ENCODE measurements at regions not wholly inside any gene's neighbourhood (a gene's known extent, or its start where the extent isn't known, plus 50 kb on each side); places are given as distances from the start of the nearest gene placed in this dataset.

DNA sequence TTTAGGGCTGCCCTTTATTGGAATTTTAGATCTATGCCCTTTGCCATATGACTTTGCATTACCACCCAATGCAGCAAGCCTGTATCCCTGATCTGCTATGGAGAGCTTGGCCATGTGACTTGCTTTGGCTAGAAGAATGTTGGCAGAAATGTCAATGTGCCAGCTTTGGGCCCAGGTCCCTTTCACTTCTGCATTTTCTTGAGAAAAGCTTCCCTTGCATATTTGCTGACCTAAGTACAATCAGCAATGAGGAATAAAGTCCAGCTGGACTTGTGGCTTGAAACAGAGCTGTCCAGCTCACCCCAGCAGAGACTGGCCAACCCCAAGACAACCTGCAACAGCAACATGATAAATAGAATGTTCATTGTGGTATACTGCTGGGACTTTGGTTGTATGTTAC, 135.9 kb downstream of the PAH start:
- Histone ChIP-seq H3K4me3 (no peak overlapping the region), H3K27ac (no peak overlapping the region), H3K27me3 (replicated peaks) (no peaks in the 10 kb centered on the region), H3K9me3 (replicated peaks) (no peaks in the 10 kb centered on the region), H3K4me1 (replicated peaks) (no peaks in the 10 kb centered on the region), H3K36me3 (no peaks in the 10 kb centered on the region)
- no peak for DNase-seq (ENCODE audit: low read depth in 1 of 2, low spot score in 2 of 2)

DNA sequence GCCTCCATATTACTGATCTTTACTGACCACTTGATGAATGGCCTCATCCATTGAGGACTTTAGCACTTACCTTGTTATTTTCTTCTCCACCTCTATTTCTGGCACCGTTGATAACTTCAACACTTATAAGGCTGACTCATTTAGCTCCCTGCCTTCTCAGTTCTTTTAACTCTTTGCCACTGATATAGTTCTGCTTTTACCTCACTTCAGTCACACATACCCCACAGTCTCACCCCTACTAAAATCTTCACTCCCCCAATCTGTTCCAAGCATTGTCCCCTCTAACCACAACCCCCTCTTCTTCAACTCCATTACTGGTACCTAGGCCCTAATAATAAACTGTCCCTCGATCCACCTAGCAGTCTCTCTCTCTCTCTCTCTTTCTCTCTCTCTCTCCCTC, 141.0 kb downstream of the PAH start:
- no peak overlapping the region for H3K4me3 ChIP-seq
- H3K27me3 ChIP-seq (replicated peaks), result no peaks in the 10 kb centered on the region
- no peaks in the 10 kb centered on the region for H3K4me1 ChIP-seq (replicated peaks)
- no peaks in the 10 kb centered on the region for H3K36me3 ChIP-seq
- no peak overlapping the region for H3K27ac ChIP-seq
- H3K9me3 ChIP-seq (replicated peaks), result no peaks in the 10 kb centered on the region
- DNase-seq (ENCODE audit: low read depth in 1 of 2, low spot score in 2 of 2), result no peak

GRCh38 chr12:102769323-102769916, 147.6 kb downstream of the PAH start:
- peak; percentile 46 to 47 for DNase-seq (ENCODE audit: low read depth in 1 of 2, low spot score in 2 of 2)
- Histone ChIP-seq H3K36me3 (no peaks in the 10 kb centered on the region), H3K9me3 (replicated peaks) (no peaks in the 10 kb centered on the region), H3K4me1 (replicated peaks) (no peaks in the 10 kb centered on the region), H3K4me3 (no peak overlapping the region), H3K27me3 (replicated peaks) (no peaks in the 10 kb centered on the region), H3K27ac (no peak overlapping the region)

GRCh38 chr12:102766961-102767360, 150.1 kb downstream of the PAH start:
- Histone ChIP-seq H3K27me3 (replicated peaks) (no peaks in the 10 kb centered on the region), H3K27ac (no peak overlapping the region), H3K9me3 (replicated peaks) (no peaks in the 10 kb centered on the region), H3K36me3 (no peaks in the 10 kb centered on the region), H3K4me1 (replicated peaks) (no peaks in the 10 kb centered on the region), H3K4me3 (no peak overlapping the region)
- no peak for DNase-seq (ENCODE audit: low read depth in 1 of 2, low spot score in 2 of 2)

- H3K4me3 ChIP-seq, result no peak overlapping the region
- no peaks in the 10 kb centered on the region for H3K36me3 ChIP-seq
- H3K9me3 ChIP-seq (replicated peaks), result no peaks in the 10 kb centered on the region
- H3K4me1 ChIP-seq (replicated peaks), result no peaks in the 10 kb centered on the region
- no peaks in the 10 kb centered on the region; the same call in 1 of the 2 replicates for H3K27me3 ChIP-seq (replicated peaks)
- H3K27ac ChIP-seq, result no peak overlapping the region
- no peak for DNase-seq (ENCODE audit: low read depth in 1 of 2, low spot score in 2 of 2)
These were observed 151.3 kb downstream of the PAH start for GRCh38 chr12:102765736-102766135.

DNA sequence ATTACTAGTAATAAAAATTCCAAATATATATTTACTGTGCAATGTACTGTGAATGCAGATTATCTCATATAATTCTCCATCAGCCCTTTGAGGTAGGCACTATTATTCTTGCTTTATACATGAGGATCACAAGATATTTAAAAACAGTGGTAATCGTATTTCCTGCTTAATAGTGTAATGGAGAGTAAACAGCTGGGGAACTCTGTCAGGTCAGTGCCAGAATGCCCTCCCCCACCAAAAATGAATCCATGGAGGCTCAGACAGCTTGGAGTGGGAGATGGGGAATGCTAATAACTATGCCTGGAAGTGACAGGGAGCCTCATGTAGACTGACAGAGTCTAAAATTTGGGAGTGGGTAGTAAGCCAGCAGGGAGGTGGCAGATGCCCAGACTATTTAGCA, 153.6 kb downstream of the PAH start:
- H3K4me3 ChIP-seq, result no peak overlapping the region
- no peaks in the 10 kb centered on the region for H3K9me3 ChIP-seq (replicated peaks)
- H3K27ac ChIP-seq, result no peak overlapping the region
- no peaks in the 10 kb centered on the region; the same call in 1 of the 2 replicates for H3K27me3 ChIP-seq (replicated peaks)
- H3K4me1 ChIP-seq (replicated peaks), result no peaks in the 10 kb centered on the region
- H3K36me3 ChIP-seq, result no peaks in the 10 kb centered on the region
- no peak for DNase-seq (ENCODE audit: low read depth in 1 of 2, low spot score in 2 of 2)

- no peak overlapping the region for H3K27ac ChIP-seq
- H3K27me3 ChIP-seq (replicated peaks), result no peaks in the 10 kb centered on the region; the same call in 1 of the 2 replicates
- no peak for DNase-seq (ENCODE audit: low read depth in 1 of 2, low spot score in 2 of 2)
- H3K36me3 ChIP-seq, result no peaks in the 10 kb centered on the region
- no peaks in the 10 kb centered on the region for H3K4me1 ChIP-seq (replicated peaks)
- H3K9me3 ChIP-seq (replicated peaks), result no peaks in the 10 kb centered on the region
- no peak overlapping the region for H3K4me3 ChIP-seq
These were observed 154.0 kb downstream of the PAH start for GRCh38 chr12:102763061-102763460.

DNA sequence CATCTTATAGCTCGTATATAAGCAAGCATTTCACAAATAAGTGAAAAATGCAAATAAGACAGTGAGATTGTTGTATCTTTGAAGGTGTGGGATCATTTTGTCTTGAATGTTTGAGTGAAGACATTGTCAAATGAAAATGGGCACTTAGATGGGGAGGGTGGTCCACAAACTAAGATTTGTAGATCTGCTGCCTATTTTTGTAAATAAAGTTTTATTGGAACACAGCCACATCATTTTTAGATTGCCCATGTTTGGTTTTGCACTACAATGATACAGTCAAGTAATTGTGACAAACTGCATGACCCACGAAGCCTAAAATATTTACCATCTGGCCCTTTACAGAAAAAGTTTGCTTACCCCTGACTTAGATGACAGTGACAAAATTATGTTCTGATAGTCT, 156.7 kb downstream of the PAH start:
- Histone ChIP-seq H3K36me3 (no peaks in the 10 kb centered on the region), H3K4me3 (no peak overlapping the region), H3K9me3 (replicated peaks) (no peaks in the 10 kb centered on the region), H3K27me3 (replicated peaks) (no peaks in the 10 kb centered on the region; the same call in 1 of the 2 replicates), H3K27ac (no peak overlapping the region), H3K4me1 (replicated peaks) (no peaks in the 10 kb centered on the region)
- no peak for DNase-seq (ENCODE audit: low read depth in 1 of 2, low spot score in 2 of 2)

DNA sequence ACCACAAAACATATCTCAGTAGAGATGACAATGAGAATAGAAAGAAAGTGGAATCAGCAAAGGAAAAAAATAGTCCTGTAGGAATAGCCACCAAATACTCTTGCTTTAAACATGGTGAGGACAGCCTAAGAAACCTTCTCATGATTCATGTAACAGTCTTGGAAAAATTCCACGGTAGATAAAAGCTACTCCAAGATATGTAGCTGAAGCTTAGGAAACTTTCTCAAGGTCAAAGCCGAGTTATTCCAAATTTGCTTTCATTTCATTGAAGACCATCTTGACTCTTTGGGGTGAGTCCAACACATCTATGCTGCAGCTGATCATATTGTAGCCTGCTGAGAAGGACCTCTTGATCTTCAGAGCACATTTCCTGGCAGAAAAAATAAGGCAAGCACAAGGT, 157.6 kb downstream of the PAH start:
- Histone ChIP-seq H3K27ac (no peak overlapping the region), H3K4me1 (replicated peaks) (no peaks in the 10 kb centered on the region), H3K9me3 (replicated peaks) (no peaks in the 10 kb centered on the region), H3K27me3 (replicated peaks) (no peaks in the 10 kb centered on the region; the same call in 1 of the 2 replicates), H3K4me3 (no peak overlapping the region), H3K36me3 (no peaks in the 10 kb centered on the region)
- DNase-seq (ENCODE audit: low read depth in 1 of 2, low spot score in 2 of 2), result no peak

- Histone ChIP-seq H3K9me3 (replicated peaks) (no peaks in the 10 kb centered on the region), H3K27me3 (replicated peaks) (no peaks in the 10 kb centered on the region; the same call in 1 of the 2 replicates), H3K4me1 (replicated peaks) (no peaks in the 10 kb centered on the region), H3K36me3 (no peaks in the 10 kb centered on the region), H3K27ac (no peak overlapping the region), H3K4me3 (no peak overlapping the region)
- no peak for DNase-seq (ENCODE audit: low read depth in 1 of 2, low spot score in 2 of 2)
These were observed 159.2 kb downstream of the PAH start for GRCh38 chr12:102757882-102758226.

DNA sequence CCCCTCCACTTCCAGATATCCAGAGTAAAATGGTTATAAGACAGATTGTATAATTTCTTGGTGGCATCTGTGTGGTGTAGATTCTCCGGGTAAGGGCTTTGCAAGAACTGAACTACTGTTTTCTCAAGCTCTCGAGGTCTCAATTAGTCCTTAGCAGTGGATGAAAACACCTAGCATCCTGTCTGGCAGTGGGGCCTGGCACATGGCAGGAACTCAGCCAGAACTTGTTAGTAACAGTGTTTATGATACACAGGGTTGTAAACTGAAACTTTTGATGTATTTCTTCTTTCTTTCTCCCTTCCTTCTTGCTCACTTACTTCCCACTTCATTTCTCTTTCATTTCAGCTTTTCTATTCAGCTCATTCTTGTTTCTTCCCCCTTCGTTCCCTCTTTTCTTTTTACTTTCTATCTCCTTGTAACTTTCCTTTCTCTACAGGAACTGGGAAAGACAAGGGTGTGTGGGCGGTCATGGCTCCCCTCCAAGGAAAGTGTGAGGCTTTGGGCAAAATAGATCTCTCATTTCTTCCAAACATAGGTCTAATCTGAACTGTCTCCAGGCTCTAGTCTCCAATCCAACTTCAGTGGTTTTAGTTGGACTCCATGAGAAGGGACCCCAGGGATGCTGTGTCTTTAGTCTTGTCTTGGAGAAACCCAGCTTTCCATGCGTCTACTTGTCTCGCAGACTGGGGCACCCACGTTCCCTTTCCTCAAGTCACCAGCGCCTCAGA, 159.7 kb downstream of the PAH start:
- no peaks in the 10 kb centered on the region for H3K4me1 ChIP-seq (replicated peaks)
- DNase-seq (ENCODE audit: low read depth in 1 of 2, low spot score in 2 of 2), result no peak
- no peaks in the 10 kb centered on the region; the same call in 1 of the 2 replicates for H3K27me3 ChIP-seq (replicated peaks)
- no peaks in the 10 kb centered on the region for H3K36me3 ChIP-seq
- no peak overlapping the region for H3K27ac ChIP-seq
- H3K4me3 ChIP-seq, result no peak overlapping the region
- H3K9me3 ChIP-seq (replicated peaks), result no peaks in the 10 kb centered on the region

GRCh38 chr12:102756530-102756929, 160.5 kb downstream of the PAH start:
- H3K27ac ChIP-seq, result no peak overlapping the region
- no peak for DNase-seq (ENCODE audit: low read depth in 1 of 2, low spot score in 2 of 2)
- H3K4me1 ChIP-seq (replicated peaks), result no peaks in the 10 kb centered on the region
- H3K36me3 ChIP-seq, result no peaks in the 10 kb centered on the region
- no peaks in the 10 kb centered on the region for H3K9me3 ChIP-seq (replicated peaks)
- H3K4me3 ChIP-seq, result no peak overlapping the region
- H3K27me3 ChIP-seq (replicated peaks), result no peaks in the 10 kb centered on the region; the same call in 1 of the 2 replicates

- Histone ChIP-seq H3K4me1 (replicated peaks) (no peaks in the 10 kb centered on the region), H3K9me3 (replicated peaks) (no peaks in the 10 kb centered on the region), H3K4me3 (no peak overlapping the region), H3K27ac (no peak overlapping the region), H3K36me3 (no peaks in the 10 kb centered on the region), H3K27me3 (replicated peaks) (no peaks in the 10 kb centered on the region)
- DNase-seq (ENCODE audit: low read depth in 1 of 2, low spot score in 2 of 2), result no peak
These were observed 161.8 kb downstream of the PAH start for GRCh38 chr12:102755266-102755665.

GRCh38 chr12:102753802-102754201, 163.2 kb downstream of the PAH start:
- H3K4me3 ChIP-seq, result no peak overlapping the region
- no peaks in the 10 kb centered on the region for H3K27me3 ChIP-seq (replicated peaks)
- H3K27ac ChIP-seq, result no peak overlapping the region
- H3K36me3 ChIP-seq, result no peaks in the 10 kb centered on the region
- no peaks in the 10 kb centered on the region for H3K9me3 ChIP-seq (replicated peaks)
- no peaks in the 10 kb centered on the region for H3K4me1 ChIP-seq (replicated peaks)
- DNase-seq (ENCODE audit: low read depth in 1 of 2, low spot score in 2 of 2), result no peak

DNA sequence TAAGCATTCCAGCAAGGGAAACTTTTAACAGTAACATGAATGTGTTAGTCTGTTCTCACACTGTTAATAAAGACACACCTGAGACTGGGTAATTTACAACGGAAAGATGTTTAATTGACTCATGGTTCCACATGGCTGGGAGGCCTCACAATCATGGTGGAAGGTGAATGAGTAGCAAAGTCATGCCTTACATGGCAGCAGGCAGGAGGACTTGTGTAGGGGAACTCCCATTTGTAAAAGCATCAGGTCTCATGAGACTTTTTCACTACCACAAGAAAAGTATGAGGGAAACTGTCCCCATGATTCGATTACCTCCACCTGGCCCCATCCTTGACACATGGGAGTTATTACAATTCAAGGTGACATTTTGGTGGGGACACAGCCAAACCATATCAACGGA, 168.3 kb downstream of the PAH start:
- no peak overlapping the region for H3K4me3 ChIP-seq
- DNase-seq (ENCODE audit: low read depth in 1 of 2, low spot score in 2 of 2), result no peak
- H3K9me3 ChIP-seq (replicated peaks), result no peaks in the 10 kb centered on the region
- H3K27ac ChIP-seq, result no peak overlapping the region
- no peaks in the 10 kb centered on the region for H3K36me3 ChIP-seq
- no peaks in the 10 kb centered on the region for H3K27me3 ChIP-seq (replicated peaks)
- H3K4me1 ChIP-seq (replicated peaks), result no peaks in the 10 kb centered on the region
